ENCODE measurements at regions not wholly inside any gene's neighbourhood (a gene's known extent, or its start where the extent isn't known, plus 50 kb on each side); places are given as distances from the start of the nearest gene placed in this dataset.
"Not testable (repeated sequence)": the region's sequence is repeated elsewhere in the genome, so short reads cannot be mapped to it uniquely, and the experiment has no call there.

- DNase-seq (ENCODE audit: low read depth), result not testable (repeated sequence)
- peak overlapping the region; percentile 39 for H3K4me3 ChIP-seq (ENCODE audit: low read length)
Observed at GRCh38 chr17:21573271-21573960, 118.9 kb upstream of the KCNJ18 start.

GRCh38 chr17:21573961-21574610 lies 118.2 kb upstream of the KCNJ18 start:
- no peak for TF ChIP-seq CTCF (conservative IDR thresholded peaks at IDR 0.05; ENCODE audit: low read depth, low read length)
- no peak for DNase-seq (ENCODE audit: low read depth)
- peak overlapping the region; percentile 39 for H3K4me3 ChIP-seq (ENCODE audit: low read length)

- not testable (repeated sequence) for DNase-seq (ENCODE audit: low read depth); H3K4me3 ChIP-seq (ENCODE audit: low read length)
Observed at GRCh38 chr17:21574611-21575255, 117.6 kb upstream of the KCNJ18 start.

- DNase-seq (ENCODE audit: low read depth); H3K4me3 ChIP-seq (ENCODE audit: low read length): not testable (repeated sequence)
Observed at GRCh38 chr17:21578783-21579182, 113.5 kb upstream of the KCNJ18 start.

- DNase-seq (ENCODE audit: low read depth), result no peak
- TF ChIP-seq CTCF (conservative IDR thresholded peaks at IDR 0.05; ENCODE audit: low read depth, low read length), result no peak
- no peak overlapping the region for H3K4me3 ChIP-seq (ENCODE audit: low read length)
Observed at GRCh38 chr17:21592774-21593173, 99.5 kb upstream of the KCNJ18 start.

- H3K4me3 ChIP-seq (ENCODE audit: low read length), result not testable (repeated sequence)
Observed at GRCh38 chr17:21593452-21594105, 98.7 kb upstream of the KCNJ18 start.

GRCh38 chr17:21595086-21595485 lies 97.2 kb upstream of the KCNJ18 start:
- no peak overlapping the region for H3K4me3 ChIP-seq (ENCODE audit: low read length)
- no peak for TF ChIP-seq CTCF (conservative IDR thresholded peaks at IDR 0.05; ENCODE audit: low read depth, low read length)
- DNase-seq (ENCODE audit: low read depth), result no peak

More at GRCh38 chr17:21593452-21594105, 98.7 kb upstream of the KCNJ18 start:
- DNase-seq (ENCODE audit: low read depth), result not testable (repeated sequence)

GRCh38 chr17:21602176-21602575 lies 90.1 kb upstream of the KCNJ18 start:
- DNase-seq (ENCODE audit: low read depth), result no peak
- TF ChIP-seq CTCF (conservative IDR thresholded peaks at IDR 0.05; ENCODE audit: low read depth, low read length), result no peak
- H3K4me3 ChIP-seq (ENCODE audit: low read length), result no peak overlapping the region

GRCh38 chr17:21603292-21603691 lies 89.0 kb upstream of the KCNJ18 start:
- not testable (repeated sequence) for H3K4me3 ChIP-seq (ENCODE audit: low read length)

GRCh38 chr17:21611443-21611842 lies 80.9 kb upstream of the KCNJ18 start:
- not testable (repeated sequence) for DNase-seq (ENCODE audit: low read depth); H3K4me3 ChIP-seq (ENCODE audit: low read length)

More at GRCh38 chr17:21603292-21603691, 89.0 kb upstream of the KCNJ18 start:
- not testable (repeated sequence) for DNase-seq (ENCODE audit: low read depth)

- DNase-seq (ENCODE audit: low read depth); H3K4me3 ChIP-seq (ENCODE audit: low read length): not testable (repeated sequence)
Observed at GRCh38 chr17:21612123-21613070, 79.9 kb upstream of the KCNJ18 start.
